GM18873 (cell line): ENCODE measurements at regions not wholly inside any gene's neighbourhood (a gene's known extent, or its start where the extent isn't known, plus 50 kb on each side); places are given as distances from the start of the nearest gene placed in this dataset.

Experiments used
- ATAC-seq: cut with Tn5 transposase; IDR thresholded peaks from one replicate; pipeline ENCODE4 v1.9.1; 2021; ENCODE audit warnings: mild to moderate bottlenecking, moderate library complexity, moderate number of reproducible peaks; ENCODE audit not compliant: unreplicated experiment, low FRiP score

DNA sequence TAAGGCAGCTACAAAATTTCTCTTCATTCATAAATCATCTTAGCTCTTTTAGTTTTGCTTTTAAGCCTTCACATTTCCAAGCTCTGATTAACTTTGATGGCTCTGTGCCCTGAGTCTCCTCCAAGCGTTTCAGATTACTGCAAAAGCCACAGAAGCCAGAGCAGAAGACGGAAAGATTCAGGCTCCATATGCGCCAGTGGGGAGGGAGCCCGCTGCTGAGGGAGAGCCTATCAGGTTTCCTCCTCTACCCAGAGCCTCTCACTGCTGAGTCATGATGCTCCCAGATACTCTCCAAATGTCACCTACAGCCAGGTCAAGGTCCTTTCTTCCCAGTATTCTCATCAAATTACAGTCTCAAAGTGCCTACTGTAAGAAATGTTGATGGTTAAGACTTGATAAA is 193.6 kb downstream of the RAP2A start:
- ATAC-seq, result no peak

DNA sequence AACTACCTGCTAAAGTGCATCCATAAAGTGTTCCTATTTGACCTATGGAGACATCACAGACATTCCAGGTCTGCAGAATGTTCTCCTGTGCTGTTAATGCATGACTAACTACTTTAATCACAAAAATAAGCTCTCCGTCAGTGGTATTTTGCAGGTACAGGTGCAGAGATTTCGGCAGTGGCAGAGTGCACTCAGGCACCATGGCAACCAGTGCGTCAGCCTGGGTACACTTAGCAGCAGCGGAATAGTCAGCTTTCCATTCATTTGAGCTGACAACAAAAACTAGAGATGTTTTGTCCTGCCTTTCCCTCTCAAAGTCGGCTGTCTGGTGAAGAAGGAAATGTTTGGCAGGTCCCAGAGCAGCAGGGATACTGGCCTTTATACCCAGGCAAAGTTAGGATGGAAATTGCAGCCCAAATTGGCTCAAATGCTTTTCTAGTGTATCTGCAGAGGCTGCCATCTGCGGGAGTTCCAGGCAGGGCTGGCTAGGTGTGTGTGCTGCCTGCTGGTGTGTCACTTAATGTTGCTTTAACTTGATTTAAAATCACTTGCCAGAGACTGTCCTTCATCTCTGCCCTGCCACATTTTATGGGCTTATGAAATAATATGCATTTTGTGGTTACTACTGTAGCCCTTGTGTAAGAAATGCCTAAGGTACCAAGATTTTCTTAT is 195.8 kb downstream of the RAP2A start:
- no peak for ATAC-seq

GRCh38 chr13:97630725-97631124 is 196.8 kb downstream of the RAP2A start:
- ATAC-seq, result no peak

GRCh38 chr13:97631158-97631557 is 197.2 kb downstream of the RAP2A start:
- ATAC-seq, result peak; percentile 63

GRCh38 chr13:97639236-97639635 is 205.3 kb downstream of the RAP2A start:
- ATAC-seq, result no peak

DNA sequence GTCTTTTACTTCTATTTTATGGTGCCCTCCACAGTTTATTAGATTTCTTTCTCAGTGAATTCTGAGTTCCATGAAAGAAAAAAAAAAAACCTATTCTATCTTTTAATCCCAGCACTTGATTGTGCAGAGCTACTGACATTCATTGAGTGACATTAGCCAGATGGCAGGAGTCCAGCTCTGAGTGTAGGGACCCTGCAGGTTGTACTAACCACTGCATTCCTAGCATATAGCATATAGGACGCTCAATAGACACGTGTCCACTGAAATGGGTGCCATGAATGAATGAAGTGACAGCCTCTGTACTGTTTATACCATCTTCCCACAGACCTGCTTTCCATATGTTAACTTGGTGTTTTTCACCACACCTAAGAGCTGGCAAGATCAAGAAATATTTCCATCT is 206.3 kb downstream of the RAP2A start:
- no peak for ATAC-seq

DNA sequence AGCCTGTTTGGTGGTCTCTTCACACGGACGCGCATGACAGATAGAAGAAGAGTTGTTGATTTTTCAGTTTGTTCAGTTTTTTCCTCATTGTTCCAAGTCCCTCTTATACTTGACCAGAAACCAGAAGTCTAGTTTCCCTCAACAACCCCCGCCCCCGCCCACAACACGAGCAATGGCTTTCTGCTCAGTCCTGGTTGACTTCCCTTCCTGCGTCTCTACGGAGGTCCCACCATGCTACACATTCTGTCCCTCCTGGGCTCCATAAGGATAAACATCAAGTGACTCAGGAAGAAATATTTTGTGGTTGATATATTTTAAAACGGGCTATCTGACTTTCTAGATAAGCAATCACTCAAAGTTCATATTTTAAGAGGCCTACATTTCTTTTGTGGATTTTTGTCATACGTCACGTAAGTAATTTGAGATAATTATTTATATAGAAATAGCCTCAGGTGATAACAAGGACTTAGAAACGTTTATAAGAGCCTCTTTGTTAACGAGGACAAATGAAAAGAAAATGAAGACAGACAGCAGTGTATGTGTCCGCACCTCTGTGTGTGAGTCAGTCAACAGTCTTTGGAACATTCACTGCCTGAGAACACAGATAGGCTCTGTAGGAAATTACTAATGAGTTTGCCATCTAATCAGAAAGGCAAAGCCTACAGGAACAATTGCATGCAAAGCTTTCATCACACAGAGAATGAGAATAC is 214.4 kb downstream of the RAP2A start:
- ATAC-seq, result no peak

DNA sequence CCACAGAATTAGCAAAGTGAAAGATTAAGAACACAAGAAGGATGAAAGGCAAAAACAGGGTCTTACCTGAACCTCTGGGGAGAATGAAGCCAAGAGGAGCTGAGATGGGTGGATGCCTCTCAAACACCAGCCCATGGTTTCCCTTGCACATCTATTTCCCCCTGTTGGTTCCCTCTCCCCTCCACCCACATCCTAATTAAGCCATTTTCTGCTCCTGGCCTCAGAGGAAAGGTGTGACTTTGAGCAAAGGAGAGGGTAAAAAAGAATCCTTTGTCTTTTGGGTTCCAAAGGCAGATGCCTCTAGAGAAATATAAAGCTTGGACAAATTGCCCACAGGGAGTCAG is 214.9 kb downstream of the RAP2A start:
- no peak for ATAC-seq

DNA sequence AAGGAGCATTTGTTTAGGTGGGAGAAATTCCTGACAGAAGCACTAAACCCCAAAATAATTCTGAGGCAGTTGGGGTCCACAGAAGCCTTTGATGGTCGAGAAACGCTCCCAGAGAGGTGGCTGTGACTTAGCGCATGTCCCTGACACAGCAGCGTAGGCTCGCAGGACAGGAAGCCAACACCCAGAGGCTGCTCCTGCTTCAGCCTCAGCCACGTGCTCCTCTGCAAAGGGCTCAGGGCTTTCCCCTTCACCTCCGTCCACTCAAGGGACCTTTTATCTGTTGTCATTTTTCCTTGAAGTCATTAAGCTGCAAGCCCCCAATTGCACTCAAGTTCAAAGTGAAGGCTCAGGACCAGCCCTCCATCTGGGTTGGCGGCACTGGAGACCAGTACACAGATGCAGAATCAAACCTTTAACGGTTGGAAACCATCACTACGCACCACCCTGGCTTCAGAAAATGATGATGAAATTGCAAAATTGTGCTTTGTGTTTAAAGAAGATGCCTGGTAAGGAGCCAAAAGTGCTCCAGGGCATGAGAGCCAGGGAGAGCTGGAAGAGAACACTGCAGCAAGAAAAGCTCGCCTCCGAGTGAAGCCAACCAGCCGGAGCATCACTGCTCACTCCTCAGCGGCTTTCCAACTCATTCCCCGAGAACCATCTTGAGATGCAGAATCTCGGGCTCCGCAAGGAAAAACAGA is 219.6 kb downstream of the RAP2A start:
- no peak for ATAC-seq

DNA sequence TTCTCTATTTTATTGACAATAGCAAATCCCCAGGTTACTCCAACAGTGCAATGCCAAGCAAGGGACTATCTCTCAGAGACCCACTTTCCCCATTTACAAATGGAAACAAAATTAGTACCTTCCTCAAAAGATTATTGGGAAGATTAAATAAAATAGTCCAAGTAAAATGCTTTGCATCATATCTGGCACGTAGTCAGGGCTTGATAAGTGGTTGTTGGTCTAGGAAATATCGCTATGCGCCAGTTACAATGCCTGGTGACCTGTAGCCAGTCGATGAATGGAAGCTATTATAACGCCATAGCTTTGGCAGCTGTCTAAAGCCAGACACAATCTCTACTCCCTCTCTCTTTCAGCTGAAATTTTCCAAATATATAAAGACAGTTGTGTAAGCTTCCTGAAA is 220.3 kb downstream of the RAP2A start:
- no peak for ATAC-seq

DNA sequence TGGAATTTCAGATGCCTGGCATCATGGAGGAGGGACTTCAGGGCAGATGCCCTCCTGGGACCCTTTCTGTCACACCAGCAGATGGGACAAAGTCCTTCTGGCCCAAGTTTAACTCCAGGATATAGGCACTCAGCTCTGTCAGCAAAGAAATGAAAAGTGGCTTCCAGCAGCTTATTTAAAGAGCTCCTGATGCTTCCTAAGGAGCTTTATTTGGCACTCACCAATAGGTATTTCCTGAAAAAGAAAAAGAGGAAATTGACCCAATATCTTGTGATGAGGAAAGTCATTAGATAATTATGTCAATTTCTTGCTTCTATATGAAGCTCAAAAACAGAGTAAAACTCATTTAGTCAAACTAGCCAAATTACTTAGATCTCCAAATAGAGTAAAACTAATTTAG is 224.6 kb downstream of the RAP2A start:
- no peak for ATAC-seq

DNA sequence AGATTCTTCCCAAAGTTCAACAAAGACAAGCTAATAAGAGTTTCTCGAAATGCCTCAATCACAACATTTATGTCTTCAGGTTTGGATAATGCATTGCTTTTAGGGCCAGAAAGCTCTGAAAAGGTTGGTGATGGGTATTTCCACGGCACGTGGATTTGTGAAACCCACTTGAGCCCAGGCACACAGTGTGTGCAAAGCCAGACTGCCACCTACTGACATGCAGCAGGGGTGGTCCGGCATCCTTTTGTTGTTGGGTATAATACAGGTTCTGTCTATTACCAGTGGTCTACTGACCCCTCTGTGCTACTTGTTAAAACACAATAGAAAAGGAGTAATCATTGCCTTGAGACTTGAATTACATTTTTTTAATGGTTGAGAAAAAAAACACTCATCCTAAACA is 225.6 kb downstream of the RAP2A start:
- no peak for ATAC-seq

- ATAC-seq, result no peak
These were observed 226.8 kb downstream of the RAP2A start for GRCh38 chr13:97660594-97661260.

GRCh38 chr13:97686594-97686993 is 252.6 kb downstream of the RAP2A start:
- ATAC-seq, result no peak

GRCh38 chr13:97692628-97693027 is 258.7 kb downstream of the RAP2A start:
- no peak for ATAC-seq

DNA sequence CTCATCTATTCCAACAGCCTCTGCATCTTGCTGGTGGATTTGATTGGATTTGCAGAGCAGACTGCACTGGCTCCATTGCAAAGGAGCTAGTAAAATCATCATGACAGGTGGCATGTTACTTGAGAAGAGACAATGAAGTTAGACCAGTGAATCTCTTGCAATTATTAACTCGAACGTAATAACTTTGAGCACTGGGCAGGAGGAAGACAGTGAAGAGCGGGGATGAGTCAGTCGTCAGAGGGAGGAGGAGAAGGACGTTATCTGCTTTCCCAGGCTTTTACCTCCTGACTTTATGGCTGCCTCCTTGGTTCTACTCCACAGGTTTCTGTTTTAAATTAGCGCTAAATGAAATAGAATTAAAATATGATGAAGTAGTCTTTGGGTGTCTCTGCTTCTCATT is 257.8 kb upstream of the IPO5 start:
- ATAC-seq, result no peak

- no peak for ATAC-seq
These were observed 256.6 kb upstream of the IPO5 start for GRCh38 chr13:97696921-97697320.

DNA sequence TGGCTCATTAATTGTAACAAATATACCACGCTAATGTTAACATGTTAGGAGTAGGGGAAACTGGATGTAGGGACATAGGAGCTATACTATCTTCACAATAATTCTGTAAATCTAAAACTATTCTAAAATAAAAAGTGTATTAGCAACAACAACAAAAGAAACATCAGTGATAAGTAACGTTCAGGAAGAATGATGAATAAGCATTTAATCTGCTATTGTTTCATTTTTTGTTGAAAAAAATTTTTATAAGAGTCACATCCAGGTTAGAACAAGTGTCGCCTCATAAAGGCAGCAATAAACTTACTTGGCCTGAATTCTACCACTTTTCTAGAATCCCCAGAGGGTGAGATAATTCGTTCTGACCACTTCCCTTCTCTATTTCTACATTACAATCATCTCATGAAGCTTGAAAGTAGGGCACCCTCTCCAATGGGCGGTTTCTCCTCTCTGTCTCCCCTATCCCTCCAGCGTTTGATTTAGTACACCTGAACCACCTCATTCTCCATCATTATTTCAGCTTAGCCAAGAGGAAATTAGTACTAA is 253.1 kb upstream of the IPO5 start:
- ATAC-seq, result no peak

DNA sequence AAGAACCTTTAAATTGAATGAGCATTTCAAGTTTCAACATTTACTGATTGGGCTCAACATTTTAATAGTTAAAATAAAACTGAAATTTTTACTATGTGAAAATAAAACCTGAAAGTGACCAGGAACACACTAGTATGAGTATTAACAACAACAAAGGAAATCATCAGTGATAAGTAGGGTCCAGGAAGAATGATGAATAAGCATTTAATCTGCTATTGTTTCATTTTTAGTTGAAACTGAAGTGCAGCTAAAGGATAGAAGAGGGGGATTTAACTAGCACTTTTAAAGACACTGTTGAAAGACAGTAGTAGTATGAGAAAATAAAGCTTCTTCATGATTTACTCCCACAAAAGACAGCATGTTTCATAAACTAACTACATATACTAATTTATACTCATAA is 250.9 kb upstream of the IPO5 start:
- no peak for ATAC-seq

DNA sequence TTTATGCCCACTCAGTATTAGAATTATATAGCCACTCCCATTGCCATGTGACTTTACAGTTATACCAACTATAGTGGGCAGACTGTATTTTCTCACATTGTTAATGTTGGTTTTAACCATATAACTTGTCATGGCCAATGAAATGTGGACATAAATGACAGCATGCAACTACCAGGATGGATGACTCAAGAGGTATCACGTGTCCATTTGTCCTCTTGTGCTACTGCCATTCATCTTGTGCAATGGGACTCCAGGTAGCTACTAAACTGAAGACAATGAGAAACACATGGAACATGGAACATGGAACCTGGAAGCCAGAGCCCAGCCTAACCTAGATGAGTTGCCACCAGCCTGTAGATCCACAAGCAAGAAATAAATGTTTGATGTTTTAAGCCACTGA is 242.7 kb upstream of the IPO5 start:
- ATAC-seq, result no peak

GRCh38 chr13:97712770-97713169 is 240.7 kb upstream of the IPO5 start:
- no peak for ATAC-seq
